NCI-H2227 (cell line): ENCODE measurements at regions not wholly inside any gene's neighbourhood (a gene's known extent, or its start where the extent isn't known, plus 50 kb on each side); places are given as distances from the start of the nearest gene placed in this dataset.
A peak's percentile ranks its signal among the peaks of the same experiment; 100 is the strongest.
"Not testable (repeated sequence)": the region's sequence is repeated elsewhere in the genome, so short reads cannot be mapped to it uniquely, and the experiment has no call there.

ENCODE experiments used
- DNase-seq: peaks from one replicate; lab custom pipeline; 2025; ENCODE audit not compliant: unreplicated experiment; lab: John Stamatoyannopoulos, UW

DNA sequence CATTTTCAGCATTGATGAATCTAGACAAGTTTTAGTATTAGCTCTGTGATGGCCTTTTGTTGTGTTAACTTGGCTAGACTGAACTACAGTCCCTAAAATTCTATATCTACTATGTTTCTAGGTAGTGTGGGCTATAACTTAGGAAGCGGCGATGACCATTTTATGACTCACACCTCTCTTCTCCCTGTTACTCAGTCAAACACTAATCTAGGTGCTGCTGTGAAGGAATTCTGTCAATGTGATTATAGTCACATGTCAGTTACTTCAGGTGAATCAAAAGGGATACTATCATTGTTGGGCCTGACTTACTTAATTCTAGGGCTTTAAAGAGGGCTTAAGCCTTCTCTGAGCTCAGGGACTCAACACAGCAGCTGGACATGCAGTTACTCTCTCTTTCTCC lies 691.5 kb upstream of the MAP3K7 start:
- DNase-seq, result no peak

DNA sequence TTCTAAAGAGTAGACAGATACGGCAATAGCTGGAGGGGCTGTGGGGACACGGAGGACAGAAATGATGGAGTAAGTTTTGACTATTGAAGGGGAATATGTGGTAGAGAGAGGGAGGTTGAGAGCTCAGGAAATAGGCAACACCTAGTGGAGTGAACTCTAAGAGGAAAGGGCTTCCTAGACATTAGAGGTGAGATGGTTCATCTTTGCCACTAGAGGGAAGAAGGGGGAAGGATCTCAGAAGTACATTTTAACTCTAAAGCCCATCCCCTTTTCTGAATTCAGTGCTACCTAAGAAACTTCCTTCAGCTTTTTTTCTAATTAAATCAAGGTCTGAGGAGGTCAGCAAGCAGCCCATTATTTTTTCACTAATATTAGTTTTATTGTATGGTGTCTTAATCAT lies 689.4 kb upstream of the MAP3K7 start:
- no peak for DNase-seq

DNA sequence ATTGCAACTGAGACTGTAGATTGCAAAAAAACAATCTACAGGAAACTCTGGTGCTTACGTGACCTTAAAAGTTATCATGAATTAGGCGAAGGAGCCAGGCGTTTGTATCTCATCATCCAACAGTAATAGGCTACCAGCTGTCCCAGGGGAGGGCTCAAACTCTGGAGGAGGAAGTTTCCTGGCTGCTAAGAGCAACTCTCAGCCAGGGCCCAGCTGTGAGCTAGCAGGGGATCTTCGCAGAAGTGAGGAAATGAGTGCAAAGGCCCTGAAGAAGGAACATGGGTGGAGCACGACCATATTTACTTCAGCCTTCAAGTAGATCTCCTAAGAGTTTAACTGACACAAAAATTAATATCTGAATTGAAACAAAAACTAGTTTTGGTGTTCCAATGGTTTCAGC lies 686.9 kb upstream of the MAP3K7 start:
- no peak for DNase-seq

DNA sequence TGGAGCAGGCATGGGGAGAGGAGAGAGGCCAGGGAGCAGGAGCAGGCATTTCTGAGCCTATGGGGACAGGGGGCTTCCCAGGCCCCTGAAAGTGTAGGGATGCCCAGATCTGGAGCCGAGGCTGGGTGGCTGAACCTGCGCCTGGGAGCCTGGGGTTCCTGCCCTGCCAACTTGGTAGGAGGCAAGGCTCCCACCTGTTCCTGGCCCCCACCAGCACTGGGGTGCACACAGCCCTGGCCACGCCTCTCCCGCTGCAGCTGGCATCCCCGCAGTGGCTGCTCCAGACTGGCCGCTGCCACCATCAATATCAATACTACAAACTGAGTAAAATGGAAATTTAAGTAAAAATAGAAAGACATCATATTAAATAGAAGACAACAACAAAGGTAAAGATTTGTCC lies 684.9 kb upstream of the MAP3K7 start:
- DNase-seq, result no peak

DNA sequence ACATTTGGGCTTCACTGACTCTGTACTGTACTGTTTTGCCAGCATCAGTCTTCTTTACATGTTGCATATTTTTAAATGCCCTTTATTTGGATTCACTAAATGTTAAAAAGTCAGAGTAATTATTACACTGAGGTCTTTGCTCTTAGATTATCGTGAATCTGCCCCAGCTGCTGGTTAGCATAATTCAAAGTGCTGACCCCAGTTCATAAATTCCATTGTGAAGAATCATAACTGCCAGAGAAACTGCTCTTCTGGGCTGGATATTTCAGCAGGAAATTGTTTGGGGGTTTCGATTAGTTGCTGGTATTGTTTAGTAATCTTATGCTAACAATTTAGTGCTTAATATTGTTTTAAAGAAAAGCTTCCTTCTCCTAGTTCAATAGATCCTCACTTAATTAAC lies 682.1 kb upstream of the MAP3K7 start:
- no peak for DNase-seq

DNA sequence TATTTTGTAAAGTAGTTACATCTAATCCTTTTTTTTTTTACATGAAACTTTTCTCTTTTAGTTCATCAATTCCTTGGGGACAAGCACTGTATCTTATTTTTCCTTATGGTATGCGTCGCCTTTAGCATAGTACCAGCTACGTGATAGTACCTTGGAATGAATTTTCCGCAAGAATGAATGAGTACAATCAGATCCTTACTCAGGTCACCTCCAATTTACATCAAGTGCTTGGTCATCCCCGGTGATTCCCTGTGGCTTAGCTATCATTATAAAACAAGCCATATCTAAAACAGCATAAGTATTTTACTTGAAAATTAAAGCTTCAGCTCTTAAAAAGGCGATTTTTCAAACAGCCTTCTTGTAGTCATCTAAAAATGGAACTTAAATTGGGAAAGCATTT lies 680.4 kb upstream of the MAP3K7 start:
- DNase-seq, result no peak

DNA sequence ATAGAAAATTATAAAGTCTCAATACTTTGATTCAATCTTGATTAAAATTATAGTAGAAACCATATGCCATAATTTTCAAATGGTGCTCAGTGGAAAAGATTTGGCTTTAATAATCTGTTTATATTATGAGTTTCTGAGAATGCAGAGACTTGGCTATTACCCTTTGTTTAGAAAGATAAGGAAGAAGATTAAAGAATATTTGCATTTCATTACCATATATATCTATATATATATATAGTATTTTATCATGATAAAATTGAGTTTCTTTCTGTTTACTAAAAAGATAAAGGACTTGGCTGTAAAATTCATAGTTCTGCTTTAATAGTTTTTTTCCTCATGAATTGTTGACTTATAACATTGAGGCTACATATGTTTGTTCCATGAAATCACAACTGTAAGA lies 679.3 kb upstream of the MAP3K7 start:
- DNase-seq, result no peak

DNA sequence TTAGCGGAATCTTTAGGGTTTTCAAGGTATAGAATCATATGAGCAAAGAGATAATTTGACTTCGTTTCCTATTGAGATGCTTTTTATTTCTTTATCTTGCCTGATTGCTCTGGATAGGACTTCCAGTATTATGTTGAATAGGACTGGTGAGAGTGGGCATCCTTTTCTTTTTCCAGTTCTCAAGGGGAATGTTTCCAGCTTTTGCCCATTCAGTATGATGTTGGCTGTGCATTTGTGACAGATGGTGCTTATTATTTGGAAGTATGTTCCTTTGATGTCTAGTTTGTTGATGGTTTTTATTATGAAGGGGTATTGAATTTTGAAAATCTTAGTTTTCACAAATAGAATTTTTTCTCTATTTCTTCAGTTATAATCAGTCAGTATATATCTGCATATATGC lies 656.6 kb upstream of the MAP3K7 start:
- no peak for DNase-seq

DNA sequence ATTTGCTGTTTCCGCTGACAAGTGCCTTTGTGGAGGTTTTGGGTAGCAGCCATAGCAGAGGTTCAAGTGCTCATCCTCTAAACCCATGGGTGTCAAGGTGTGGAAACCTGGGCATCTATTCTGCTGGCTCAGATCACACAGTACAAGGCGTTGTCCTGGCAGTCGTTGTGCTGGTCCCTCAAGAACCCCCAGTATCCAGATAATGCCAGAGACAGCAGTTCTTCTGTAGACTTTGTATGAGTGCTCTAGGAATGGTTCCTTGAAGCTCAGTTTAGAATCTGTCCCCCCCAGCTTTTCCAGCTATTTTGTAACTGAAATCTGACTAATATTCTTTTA lies 655.7 kb upstream of the MAP3K7 start:
- DNase-seq, result no peak

DNA sequence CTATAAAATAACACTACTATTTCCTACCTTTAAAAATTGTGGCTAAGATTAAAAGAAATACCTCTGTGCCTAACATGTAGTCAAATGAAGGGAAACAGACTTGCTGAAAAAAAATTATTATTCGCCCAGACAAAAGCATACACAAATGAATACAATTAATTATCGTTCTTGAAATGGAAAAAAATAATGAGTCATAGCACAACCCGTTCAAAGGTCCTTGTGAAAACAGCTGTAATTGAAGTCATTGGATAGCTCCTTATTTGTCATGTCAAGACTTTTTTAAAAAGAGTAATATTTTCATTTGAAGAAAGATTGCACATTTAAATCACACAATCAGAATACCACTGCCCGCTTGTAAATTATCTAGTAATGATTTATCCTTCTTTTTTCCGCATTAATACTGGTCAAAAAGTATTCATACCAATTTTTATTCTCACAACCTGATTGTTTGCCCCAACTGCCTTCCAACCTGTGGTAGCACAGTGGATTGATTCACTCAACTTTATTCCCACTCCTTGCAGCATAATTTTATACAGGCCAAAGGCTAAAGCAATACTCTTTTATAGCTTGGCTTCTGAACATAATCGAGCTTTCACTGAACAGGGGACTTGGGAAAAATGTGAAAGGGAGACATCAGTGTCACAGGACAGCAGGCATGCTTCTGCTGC lies 655.2 kb upstream of the MAP3K7 start:
- no peak for DNase-seq

DNA sequence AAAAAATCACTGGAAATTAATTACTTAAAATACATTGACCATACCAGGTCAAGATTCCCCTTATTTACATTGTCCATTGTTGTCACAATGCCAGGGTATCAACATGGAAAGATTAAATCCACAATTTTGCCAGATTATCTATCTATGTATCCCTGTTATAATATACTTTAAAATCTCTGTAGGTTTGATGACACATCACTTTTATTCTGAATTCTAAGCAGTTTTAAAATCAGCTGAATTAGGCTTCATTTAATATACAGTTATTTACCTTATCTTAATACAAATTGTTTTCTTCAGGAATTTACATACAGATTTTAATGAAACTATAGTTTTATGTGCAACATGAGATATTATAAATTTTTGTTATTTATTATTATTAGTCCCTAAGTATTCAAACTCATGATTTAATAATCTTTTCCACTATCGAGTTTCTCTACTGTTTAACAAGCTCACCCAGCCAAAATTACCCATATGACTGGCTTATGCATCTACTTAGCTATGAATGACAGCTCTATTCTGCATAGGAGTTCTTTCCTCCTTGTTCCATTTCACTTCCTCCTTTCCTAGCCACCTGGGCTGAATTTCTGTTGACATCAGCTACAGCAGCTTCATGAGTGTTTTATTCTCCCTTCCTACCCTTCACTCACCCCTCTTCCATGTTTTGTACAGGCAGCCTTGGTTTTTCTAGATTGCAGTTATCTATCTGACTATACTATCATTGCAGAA lies 654.2 kb upstream of the MAP3K7 start:
- DNase-seq, result no peak

DNA sequence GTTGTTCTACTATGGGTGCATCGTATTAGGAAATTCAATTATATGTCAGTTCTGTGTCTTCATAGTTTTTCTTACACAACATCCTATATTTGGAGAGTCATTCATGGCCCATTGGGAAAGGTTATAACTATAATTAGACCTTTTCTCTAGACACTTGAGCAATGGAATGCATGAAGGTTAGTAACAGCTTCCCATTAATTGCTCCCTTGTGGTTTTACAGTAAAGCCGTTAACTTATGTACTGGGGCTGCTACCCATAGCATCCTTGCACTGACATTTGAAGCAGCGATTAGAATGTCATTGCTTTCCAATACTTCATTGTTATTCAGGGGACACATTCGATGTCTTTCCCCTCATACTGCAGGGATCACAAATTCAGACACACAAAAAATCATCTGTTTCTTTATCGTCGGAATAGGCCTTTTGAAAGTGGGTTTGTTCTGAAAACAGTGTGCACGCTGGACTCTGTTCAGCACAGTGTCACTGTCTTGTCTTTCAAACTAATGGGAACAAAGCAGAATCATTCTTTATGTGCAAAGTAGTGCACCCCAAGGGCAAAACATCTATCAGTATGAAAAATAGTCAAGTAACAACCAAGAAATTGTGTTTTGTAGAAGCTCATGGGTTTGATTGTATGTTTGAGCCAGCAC lies 634.3 kb upstream of the MAP3K7 start:
- DNase-seq, result no peak

DNA sequence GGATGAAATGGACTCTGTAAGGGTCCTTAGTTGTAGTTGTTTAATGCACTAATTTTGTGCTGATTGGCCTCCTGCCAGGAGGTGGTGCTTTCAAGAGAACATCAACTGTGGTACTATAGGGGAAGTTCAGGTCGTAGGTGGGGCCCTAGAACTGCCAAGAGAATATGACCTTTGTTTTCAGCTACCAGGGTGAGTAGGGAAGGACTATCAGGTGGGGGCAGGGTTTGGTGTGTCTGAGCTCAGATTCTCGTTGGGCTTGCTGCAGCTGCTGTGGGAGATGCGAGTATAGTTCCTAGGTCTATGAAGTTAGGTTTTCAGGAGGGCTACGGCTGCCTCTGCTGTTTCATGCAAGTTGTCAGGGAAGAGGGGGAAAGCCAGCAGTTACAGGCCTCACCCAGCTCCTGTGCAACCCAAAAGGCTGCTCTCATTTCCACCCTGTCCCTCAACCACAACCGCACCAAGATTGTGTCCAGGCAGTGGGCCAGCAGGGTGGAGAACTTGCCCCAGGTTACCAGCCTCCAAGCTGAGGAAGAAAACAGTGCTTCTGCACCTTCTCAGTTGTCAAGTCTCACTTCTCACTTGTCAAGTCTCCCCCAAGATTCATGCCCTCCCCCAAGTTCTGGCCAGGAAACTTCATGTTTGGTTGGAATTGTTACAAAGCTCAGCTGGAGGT lies 626.5 kb upstream of the MAP3K7 start:
- no peak for DNase-seq

DNA sequence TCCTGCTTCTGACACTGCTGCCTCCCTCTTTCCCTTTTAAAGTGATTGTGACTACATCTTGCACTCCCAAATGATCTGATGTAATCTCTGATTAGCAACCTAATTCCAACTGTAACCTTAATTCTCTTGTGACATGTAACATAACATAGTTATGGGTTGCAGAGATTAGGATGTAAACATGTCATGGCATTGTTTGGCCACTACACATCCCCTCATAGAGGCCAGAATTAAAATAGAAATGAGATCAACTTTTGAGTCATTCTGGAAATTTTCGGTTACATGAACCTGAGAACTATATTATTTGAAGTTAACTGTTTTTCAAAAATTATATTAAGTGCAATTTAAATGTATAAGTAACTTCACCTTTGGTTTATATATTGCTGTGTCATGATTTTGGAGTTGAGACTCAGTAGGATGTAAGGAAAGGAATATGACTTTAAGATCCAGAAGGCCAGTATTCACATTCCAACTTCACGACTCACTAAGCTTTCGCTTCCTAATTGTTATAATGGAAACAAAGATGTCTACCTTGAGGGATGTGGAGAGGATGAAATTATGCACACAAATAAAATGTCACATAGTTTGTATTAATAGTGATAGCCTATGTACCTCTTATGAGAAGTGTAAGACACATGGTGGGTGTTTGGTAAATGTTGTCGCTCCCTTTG lies 611.9 kb upstream of the MAP3K7 start:
- no peak for DNase-seq

DNA sequence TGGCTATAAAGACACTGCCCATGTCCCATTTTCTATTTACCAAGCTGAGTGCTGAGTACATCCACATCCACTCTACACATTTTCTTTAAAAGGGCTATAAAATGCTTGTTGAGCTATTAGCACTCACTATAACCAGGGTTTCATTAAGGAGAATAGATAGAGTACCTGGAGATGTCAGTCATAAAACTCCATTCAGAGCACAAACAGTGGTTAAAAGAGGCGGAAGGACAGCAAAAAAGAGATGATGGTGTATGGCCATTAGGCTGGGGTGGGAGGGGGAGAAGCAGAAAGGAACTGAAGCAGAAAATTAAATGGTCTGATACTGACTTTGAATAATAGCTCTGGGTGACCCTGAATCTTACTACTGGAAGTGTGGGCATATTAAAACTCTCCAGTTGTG lies 609.9 kb upstream of the MAP3K7 start:
- DNase-seq, result peak; percentile 15

DNA sequence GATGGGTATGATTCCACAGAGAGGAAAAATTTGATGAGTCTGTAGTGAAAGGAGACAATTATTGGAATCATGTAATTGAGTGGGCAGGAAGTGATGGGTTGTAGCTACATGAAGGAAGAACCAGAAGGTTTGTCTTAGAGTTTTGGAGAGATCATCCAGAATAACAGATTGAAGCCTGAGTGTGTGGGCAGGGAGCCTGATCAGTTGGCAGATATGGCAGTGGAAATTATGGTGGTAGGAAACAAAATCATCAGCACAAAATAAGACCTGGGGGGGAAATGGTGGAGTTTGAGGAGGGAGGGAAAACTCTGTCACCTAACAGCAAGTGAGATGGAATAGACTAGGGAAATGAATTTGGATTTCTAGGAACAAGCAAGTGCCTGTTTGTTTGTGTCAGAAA lies 606.6 kb upstream of the MAP3K7 start:
- DNase-seq, result no peak

DNA sequence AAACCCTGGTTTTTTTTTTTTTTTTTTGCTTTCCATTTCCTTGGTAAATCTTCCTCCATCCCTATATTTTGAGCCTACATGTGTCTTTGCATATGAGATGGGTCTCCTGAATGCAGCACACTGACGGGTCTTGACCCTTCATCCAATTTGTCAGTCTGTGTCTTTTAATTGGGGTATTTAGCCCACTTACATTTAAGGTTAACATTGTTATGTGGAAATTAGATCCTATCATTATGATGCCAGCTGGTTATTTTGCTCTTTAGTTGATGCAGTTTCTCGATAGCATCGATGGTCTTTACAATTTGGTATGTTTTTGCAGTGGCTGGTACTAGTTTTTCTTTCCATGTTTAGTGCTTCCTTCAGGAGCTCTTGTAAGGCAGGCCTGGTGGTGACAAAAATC lies 603.2 kb upstream of the MAP3K7 start:
- DNase-seq, result not testable (repeated sequence)

DNA sequence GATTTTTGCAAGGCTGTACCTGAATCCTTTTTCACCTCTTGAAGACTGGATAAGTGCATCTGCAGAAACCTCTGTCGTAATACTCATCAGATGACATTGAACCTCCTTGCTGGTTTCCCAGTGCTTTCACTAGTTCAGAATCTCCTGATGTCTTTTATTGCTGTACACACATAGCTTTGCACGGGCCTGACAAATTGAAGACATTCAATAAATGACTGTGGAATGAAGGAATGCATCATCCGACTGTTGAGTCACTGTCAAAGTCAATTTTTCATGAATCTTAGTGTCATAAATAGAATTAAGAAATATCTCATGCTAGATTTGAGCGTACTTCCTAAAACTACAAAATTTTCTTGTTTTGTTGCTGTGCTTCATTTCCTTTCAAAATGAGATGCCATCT lies 598.2 kb upstream of the MAP3K7 start:
- no peak for DNase-seq

DNA sequence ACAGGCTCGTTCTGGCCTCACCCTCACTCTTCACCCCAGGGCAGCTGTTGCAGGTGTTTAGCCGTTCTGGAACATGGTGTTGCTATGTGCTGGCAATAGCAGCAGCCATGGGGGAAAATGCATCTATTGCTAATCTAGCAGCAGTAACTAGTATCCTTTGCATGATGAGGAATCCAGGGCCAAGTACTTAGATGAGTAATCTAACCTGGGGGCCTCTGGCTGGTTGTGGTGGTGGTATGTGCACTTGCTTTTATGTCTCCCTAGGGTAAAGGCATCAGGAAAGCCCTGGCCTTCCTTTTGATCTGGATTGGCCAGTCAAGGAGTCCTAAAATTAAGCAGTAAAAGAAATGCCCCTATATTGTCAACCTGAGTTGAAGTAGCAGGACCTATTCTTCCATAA lies 594.5 kb upstream of the MAP3K7 start:
- no peak for DNase-seq

DNA sequence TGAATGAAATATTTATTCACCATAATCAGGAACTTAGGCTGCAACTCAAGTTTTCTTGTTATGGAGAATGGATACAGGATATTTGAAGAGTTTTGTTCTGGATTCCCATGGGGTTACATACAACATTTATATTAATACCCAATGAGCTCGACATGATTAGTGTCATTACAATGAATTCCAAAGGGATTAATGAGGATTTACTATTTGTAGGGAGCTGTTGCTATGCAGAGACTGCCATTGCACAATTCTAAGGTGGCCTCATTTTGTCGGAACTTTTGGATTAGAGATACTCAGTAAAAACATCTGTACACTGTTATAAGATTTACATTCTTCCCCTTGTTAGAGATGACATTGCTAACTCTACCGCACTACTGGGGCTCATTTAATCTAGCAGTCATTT lies 586.8 kb upstream of the MAP3K7 start:
- DNase-seq, result no peak

DNA sequence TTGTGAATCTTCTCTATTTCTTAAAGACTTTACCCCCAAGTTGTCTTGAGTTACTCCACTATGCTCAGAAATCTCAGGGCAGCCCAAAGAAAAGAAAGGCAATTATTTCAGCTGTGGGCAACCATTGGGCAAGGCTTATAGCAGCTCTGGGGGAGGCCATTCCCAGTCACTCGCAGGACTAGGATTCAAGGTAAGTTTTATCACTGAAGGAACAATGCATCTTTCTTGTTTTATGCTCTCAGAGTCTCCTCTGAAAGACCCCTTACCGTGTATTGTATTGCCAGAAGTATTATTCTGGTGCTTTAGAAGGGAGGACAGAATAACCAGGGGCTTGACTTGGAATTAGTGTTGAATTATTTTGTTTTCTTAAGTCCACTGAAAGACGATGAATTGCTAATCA lies 586.3 kb upstream of the MAP3K7 start:
- no peak for DNase-seq
